Gastrocnemius medialis (tissue), 4 donors: ENCODE measurements at regions not wholly inside any gene's neighbourhood (a gene's known extent, or its start where the extent isn't known, plus 50 kb on each side); places are given as distances from the start of the nearest gene placed in this dataset.
"Not testable (repeated sequence)": the region's sequence is repeated elsewhere in the genome, so short reads cannot be mapped to it uniquely, and the experiment has no call there.

ENCODE experiments used
- POLR2A ChIP-seq, 2 donors: fragments of 450-650 bp; IDR thresholded peaks; one replicate each; pipeline ENCODE4 v1.6.1; 2017; ENCODE audit warnings: antibody characterized with exemption in 2 of 2, mild to moderate bottlenecking in 2 of 2, moderate library complexity in 2 of 2
- TF ChIP-seq, protein P1 (sequence below), 5 experiments: fragments of 450-650 bp in 3 of 5; fragments of 200-600 bp in 2 of 5; sonication (generic) in 2 of 5; IDR thresholded peaks in 4 of 5; conservative IDR thresholded peaks in 1 of 5; 1 replicate in 4 of 5; 2 replicates in 1 of 5; pipeline ENCODE4 v1.5.1; 2016 to 2019; ENCODE audit warnings: antibody characterized with exemption in 5 of 5, mild to moderate bottlenecking in 3 of 5, moderate library complexity in 3 of 5

DNA sequence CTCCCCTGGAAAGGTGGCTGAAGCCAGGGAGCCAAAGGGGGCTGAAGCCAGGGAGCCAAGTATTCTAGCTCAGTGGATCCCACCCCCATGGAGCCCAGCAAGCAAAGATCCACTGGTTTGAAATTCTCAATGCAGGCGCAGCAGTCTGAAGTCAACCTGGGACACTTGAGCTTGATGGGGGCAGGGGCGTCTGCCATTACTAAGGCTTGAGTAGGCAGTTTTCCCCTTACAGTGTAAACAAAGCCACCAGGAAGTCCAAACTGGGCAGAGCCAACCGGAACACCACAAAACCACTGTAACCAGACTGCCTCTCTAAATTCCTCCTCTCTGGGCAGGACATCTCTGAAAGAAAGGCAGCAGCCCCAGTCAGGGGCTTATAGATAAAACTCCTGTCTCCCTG, 308.2 kb downstream of the AGTPBP1 start:
- TF ChIP-seq, protein P1, sequence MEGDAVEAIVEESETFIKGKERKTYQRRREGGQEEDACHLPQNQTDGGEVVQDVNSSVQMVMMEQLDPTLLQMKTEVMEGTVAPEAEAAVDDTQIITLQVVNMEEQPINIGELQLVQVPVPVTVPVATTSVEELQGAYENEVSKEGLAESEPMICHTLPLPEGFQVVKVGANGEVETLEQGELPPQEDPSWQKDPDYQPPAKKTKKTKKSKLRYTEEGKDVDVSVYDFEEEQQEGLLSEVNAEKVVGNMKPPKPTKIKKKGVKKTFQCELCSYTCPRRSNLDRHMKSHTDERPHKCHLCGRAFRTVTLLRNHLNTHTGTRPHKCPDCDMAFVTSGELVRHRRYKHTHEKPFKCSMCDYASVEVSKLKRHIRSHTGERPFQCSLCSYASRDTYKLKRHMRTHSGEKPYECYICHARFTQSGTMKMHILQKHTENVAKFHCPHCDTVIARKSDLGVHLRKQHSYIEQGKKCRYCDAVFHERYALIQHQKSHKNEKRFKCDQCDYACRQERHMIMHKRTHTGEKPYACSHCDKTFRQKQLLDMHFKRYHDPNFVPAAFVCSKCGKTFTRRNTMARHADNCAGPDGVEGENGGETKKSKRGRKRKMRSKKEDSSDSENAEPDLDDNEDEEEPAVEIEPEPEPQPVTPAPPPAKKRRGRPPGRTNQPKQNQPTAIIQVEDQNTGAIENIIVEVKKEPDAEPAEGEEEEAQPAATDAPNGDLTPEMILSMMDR (IDR thresholded peaks at IDR 0.05 in 4 of 5, conservative IDR thresholded peaks at IDR 0.05 in 1 of 5): not testable (repeated sequence)
- not testable (repeated sequence) for TF ChIP-seq POLR2A (IDR thresholded peaks at IDR 0.05)
